ENCODE measurements at regions not wholly inside any gene's neighbourhood (a gene's known extent, or its start where the extent isn't known, plus 50 kb on each side); places are given as distances from the start of the nearest gene placed in this dataset.

DNA sequence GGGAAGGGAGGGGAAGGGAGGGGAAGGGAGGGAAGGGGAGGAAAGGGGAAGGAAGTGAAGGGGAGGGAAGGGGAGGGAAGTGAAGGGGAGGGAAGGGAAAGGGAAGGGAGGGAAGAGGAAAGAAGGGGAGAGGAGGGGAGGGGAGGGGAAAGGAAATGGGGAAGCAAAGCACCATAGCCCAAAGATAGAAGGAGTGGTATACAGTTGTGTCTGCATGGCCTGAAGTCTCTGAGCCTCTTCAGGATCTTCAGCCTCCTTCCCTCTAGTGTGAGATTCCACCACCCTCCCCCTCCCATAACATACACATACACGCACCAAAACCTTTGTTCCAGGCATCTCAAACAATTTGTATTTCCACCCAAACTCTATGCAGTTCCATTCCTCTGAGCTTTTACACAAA, 96.2 kb upstream of the SERP2 start:
- H3K9me3 Mint-ChIP-seq = no peaks in the 10 kb centered on the region
- TF ChIP-seq, protein P1, sequence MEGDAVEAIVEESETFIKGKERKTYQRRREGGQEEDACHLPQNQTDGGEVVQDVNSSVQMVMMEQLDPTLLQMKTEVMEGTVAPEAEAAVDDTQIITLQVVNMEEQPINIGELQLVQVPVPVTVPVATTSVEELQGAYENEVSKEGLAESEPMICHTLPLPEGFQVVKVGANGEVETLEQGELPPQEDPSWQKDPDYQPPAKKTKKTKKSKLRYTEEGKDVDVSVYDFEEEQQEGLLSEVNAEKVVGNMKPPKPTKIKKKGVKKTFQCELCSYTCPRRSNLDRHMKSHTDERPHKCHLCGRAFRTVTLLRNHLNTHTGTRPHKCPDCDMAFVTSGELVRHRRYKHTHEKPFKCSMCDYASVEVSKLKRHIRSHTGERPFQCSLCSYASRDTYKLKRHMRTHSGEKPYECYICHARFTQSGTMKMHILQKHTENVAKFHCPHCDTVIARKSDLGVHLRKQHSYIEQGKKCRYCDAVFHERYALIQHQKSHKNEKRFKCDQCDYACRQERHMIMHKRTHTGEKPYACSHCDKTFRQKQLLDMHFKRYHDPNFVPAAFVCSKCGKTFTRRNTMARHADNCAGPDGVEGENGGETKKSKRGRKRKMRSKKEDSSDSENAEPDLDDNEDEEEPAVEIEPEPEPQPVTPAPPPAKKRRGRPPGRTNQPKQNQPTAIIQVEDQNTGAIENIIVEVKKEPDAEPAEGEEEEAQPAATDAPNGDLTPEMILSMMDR (conservative IDR thresholded peaks at IDR 0.05) = no peak

More for the DNA sequence above, 96.2 kb upstream of the SERP2 start:
- H3K27ac Mint-ChIP-seq = no peak overlapping the region
- Histone ChIP-seq H3K4me2 (ENCODE audit: insufficient read depth, insufficient read length, low read length) (no peak overlapping the region), H2BK120ac (ENCODE audit: low read depth, low read length, poor library complexity, severe bottlenecking) (no peak overlapping the region), H3K27ac (ENCODE audit: insufficient read length, low read depth, low read length) (no peak overlapping the region), H3K23me2 (ENCODE audit: insufficient read length, low read depth, low read length, poor library complexity, severe bottlenecking) (no peaks in the 10 kb centered on the region), H3K4me1 (ENCODE audit: insufficient read depth, low read length) (no peaks in the 10 kb centered on the region), H2AFZ (ENCODE audit: low read length) (no peak overlapping the region), H3K23ac (ENCODE audit: insufficient read length, low read depth, low read length) (no peak overlapping the region), H3K14ac (ENCODE audit: insufficient read depth, low read length) (no peak overlapping the region), H3K4ac (ENCODE audit: low read depth, low read length) (no peak overlapping the region), H4K5ac (ENCODE audit: insufficient read length, low read depth, low read length) (no peak overlapping the region), H2AK5ac (ENCODE audit: insufficient read length, low read length) (no peak overlapping the region), H2BK12ac (ENCODE audit: insufficient read length, low read depth, low read length) (no peak overlapping the region), H2BK5ac (ENCODE audit: insufficient read length, low read length) (no peak overlapping the region), H4K20me1 (ENCODE audit: control insufficient read depth, insufficient read depth, insufficient read length) (no peaks in the 10 kb centered on the region), H3K79me1 (ENCODE audit: insufficient read depth, low read depth, low read length, poor library complexity, severe bottlenecking) (no peaks in the 10 kb centered on the region), H4K91ac (ENCODE audit: insufficient read length, low read depth, low read length) (no peak overlapping the region), H3K9me3 (ENCODE audit: control insufficient read depth, low read depth, low read length) (no peaks in the 10 kb centered on the region), H2BK20ac (ENCODE audit: low read depth, low read length, poor library complexity, severe bottlenecking) (no peak overlapping the region), H3K56ac (ENCODE audit: insufficient read length, low read depth, low read length) (no peak overlapping the region), H3K18ac (ENCODE audit: insufficient read length, low read depth, low read length) (no peak overlapping the region), H2BK15ac (ENCODE audit: low read depth, low read length) (no peak overlapping the region), H3K9ac (ENCODE audit: extremely low read depth, insufficient read length, low read length) (no peak overlapping the region), H3T11ph (ENCODE audit: low read length) (no peak overlapping the region), H3K79me2 (ENCODE audit: insufficient read depth, low read length) (no peaks in the 10 kb centered on the region), H3K27me3 (ENCODE audit: insufficient read depth, low read length) (no peaks in the 10 kb centered on the region), H4K8ac (replicated peaks; ENCODE audit: insufficient read length, low read depth, low read length) (no peak overlapping the region)
- no peaks in the 10 kb centered on the region for H3K36me3 Mint-ChIP-seq (ENCODE audit: insufficient read depth in 1 of 3, low read depth in 3 of 3)
- WGBS (ENCODE audit: extremely low coverage, insufficient read length, low lambda C conversion rate) = no CpG with 5 or more reads among the region's 1 CpG
- H3K4me1 Mint-ChIP-seq = peaks cover 0 to 8% of the 10 kb centered on the region in 2 experiments; a peak in 2 of 4 replicates
- no peak for DNase-seq
- H3K27me3 Mint-ChIP-seq (ENCODE audit: low read depth) = peaks cover 3% of the 10 kb centered on the region
- H3K4me3 Mint-ChIP-seq = no peak overlapping the region

All from H9 (cell line).